GM18505 (cell line): ENCODE measurements at regions not wholly inside any gene's neighbourhood (a gene's known extent, or its start where the extent isn't known, plus 50 kb on each side); places are given as distances from the start of the nearest gene placed in this dataset.

Experiments used
- ATAC-seq: cut with Tn5 transposase; IDR thresholded peaks from one replicate; pipeline ENCODE4 v1.9.1; 2021; ENCODE audit not compliant: unreplicated experiment
- POLR2A ChIP-seq: IDR thresholded peaks from 4 replicates; pipeline ENCODE4 v1.6.1; 2011; ENCODE audit warnings: borderline replicate concordance; ENCODE audit not compliant: insufficient read depth, insufficient read length; ENCODE audit errors: extremely low read depth

- TF ChIP-seq POLR2A: no peak
- no peak for ATAC-seq
Measured at GRCh38 chr10:131728286-131729228, 172.3 kb upstream of the PPP2R2D start.

GRCh38 chr10:131729361-131729760, 171.4 kb upstream of the PPP2R2D start:
- no peak for ATAC-seq
- no peak for TF ChIP-seq POLR2A

- TF ChIP-seq POLR2A: no peak
- ATAC-seq: no peak
Measured at GRCh38 chr10:131729938-131730660, 170.7 kb upstream of the PPP2R2D start.

- no peak for ATAC-seq
- TF ChIP-seq POLR2A: no peak
Measured at GRCh38 chr10:131730771-131731497, 169.9 kb upstream of the PPP2R2D start.

GRCh38 chr10:131731780-131732630, 168.8 kb upstream of the PPP2R2D start:
- no peak for TF ChIP-seq POLR2A
- no peak for ATAC-seq

GRCh38 chr10:131732631-131733127, 168.1 kb upstream of the PPP2R2D start:
- TF ChIP-seq POLR2A: no peak
- ATAC-seq: no peak

GRCh38 chr10:131733596-131733995, 167.2 kb upstream of the PPP2R2D start:
- no peak for TF ChIP-seq POLR2A
- no peak for ATAC-seq

- ATAC-seq: no peak
- TF ChIP-seq POLR2A: no peak
Measured at GRCh38 chr10:131735577-131735976, 165.2 kb upstream of the PPP2R2D start.

GRCh38 chr10:131736321-131736980, 164.4 kb upstream of the PPP2R2D start:
- no peak for ATAC-seq
- TF ChIP-seq POLR2A: no peak

- TF ChIP-seq POLR2A: no peak
- no peak for ATAC-seq
Measured at GRCh38 chr10:131737543-131738395, 163.0 kb upstream of the PPP2R2D start.

GRCh38 chr10:131738396-131738735, 162.4 kb upstream of the PPP2R2D start:
- ATAC-seq: no peak
- TF ChIP-seq POLR2A: no peak
